ENCODE measurements at regions not wholly inside any gene's neighbourhood (a gene's known extent, or its start where the extent isn't known, plus 50 kb on each side); places are given as distances from the start of the nearest gene placed in this dataset.

DNA sequence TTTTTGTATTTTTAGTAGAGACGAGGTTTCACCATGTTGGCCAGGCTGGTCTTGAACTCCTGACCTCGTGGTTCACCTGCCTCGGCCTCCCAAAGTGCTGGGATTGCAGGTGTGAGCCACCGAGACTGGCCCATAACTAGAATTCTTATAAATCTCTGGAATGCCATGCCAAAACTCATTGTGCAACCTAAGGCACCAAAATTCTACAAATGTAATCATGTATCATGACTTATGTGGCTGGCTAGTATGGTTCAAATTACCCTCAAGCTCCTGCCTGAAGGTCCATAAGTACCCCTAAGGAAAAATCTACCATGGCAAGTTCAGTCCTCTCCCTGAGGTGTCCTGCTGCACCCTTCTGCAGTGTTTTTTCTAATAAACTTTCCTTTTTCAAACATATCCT lies 63.8 kb upstream of the CSF1 start:
- TF ChIP-seq YY1 (IDR thresholded peaks at IDR 0.05; ENCODE audit: low read depth) (no peak), NFIC (IDR thresholded peaks at IDR 0.05) (no peak), EP300 (IDR thresholded peaks at IDR 0.05; ENCODE audit: borderline replicate concordance) (no peak), TAF1 (IDR thresholded peaks at IDR 0.05; ENCODE audit: low read depth) (no peak), CREB1 (IDR thresholded peaks at IDR 0.05; ENCODE audit: low read depth) (no peak), CEBPB (IDR thresholded peaks at IDR 0.05) (no peak)

DNA sequence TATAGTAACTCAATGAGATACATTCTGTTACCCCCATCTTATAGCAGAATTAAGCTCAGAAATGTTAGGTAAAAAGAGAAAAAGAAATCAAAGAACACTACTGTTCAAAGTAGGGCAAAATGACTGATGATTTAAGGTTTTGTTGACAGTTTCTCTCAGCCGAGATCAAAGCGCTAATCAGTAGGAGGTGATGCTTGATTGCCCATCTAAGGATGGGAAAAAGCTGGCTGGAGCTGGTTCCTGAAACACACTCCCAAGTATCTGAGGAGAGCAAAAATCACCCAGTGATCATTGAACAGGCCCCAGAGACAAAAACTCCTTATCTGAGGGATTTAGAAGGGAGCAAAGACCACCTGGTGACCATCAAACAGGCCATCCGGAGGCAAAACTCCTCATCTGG lies 64.5 kb upstream of the CSF1 start:
- TF ChIP-seq YY1 (IDR thresholded peaks at IDR 0.05; ENCODE audit: low read depth) = no peak
- TF ChIP-seq EP300 (IDR thresholded peaks at IDR 0.05; ENCODE audit: borderline replicate concordance) = no peak
- TF ChIP-seq ZBTB7A (IDR thresholded peaks at IDR 0.05; ENCODE audit: low read depth) = no peak
- TF ChIP-seq EGR1 (IDR thresholded peaks at IDR 0.05) = no peak
- TF ChIP-seq USF1 (IDR thresholded peaks at IDR 0.05) = no peak
- TF ChIP-seq TEAD4 (IDR thresholded peaks at IDR 0.05) = no peak
- no peak for TF ChIP-seq TAF1 (IDR thresholded peaks at IDR 0.05; ENCODE audit: low read depth)
- TF ChIP-seq NFIC (IDR thresholded peaks at IDR 0.05) = no peak
- TF ChIP-seq CREB1 (IDR thresholded peaks at IDR 0.05; ENCODE audit: low read depth) = no peak
- TF ChIP-seq CEBPB (IDR thresholded peaks at IDR 0.05) = no peak
- TF ChIP-seq FOXM1 (IDR thresholded peaks at IDR 0.05; ENCODE audit: borderline replicate concordance, low read depth) = no peak
- TF ChIP-seq MAX (IDR thresholded peaks at IDR 0.05) = no peak
- TF ChIP-seq RAD21 (IDR thresholded peaks at IDR 0.05; ENCODE audit: low read depth) = no peak

GRCh38 chr1:109845658-109846057 lies 65.0 kb upstream of the CSF1 start:
- TF ChIP-seq ZBTB7A (IDR thresholded peaks at IDR 0.05; ENCODE audit: low read depth) = no peak
- no peak for TF ChIP-seq EP300 (IDR thresholded peaks at IDR 0.05; ENCODE audit: borderline replicate concordance)
- TF ChIP-seq TCF12 (IDR thresholded peaks at IDR 0.05; ENCODE audit: low read depth) = no peak
- no peak for TF ChIP-seq YY1 (IDR thresholded peaks at IDR 0.05; ENCODE audit: low read depth)
- TF ChIP-seq USF1 (IDR thresholded peaks at IDR 0.05) = no peak
- TF ChIP-seq FOXM1 (IDR thresholded peaks at IDR 0.05; ENCODE audit: borderline replicate concordance, low read depth) = no peak
- TF ChIP-seq MAX (IDR thresholded peaks at IDR 0.05) = no peak
- TF ChIP-seq, protein P1, sequence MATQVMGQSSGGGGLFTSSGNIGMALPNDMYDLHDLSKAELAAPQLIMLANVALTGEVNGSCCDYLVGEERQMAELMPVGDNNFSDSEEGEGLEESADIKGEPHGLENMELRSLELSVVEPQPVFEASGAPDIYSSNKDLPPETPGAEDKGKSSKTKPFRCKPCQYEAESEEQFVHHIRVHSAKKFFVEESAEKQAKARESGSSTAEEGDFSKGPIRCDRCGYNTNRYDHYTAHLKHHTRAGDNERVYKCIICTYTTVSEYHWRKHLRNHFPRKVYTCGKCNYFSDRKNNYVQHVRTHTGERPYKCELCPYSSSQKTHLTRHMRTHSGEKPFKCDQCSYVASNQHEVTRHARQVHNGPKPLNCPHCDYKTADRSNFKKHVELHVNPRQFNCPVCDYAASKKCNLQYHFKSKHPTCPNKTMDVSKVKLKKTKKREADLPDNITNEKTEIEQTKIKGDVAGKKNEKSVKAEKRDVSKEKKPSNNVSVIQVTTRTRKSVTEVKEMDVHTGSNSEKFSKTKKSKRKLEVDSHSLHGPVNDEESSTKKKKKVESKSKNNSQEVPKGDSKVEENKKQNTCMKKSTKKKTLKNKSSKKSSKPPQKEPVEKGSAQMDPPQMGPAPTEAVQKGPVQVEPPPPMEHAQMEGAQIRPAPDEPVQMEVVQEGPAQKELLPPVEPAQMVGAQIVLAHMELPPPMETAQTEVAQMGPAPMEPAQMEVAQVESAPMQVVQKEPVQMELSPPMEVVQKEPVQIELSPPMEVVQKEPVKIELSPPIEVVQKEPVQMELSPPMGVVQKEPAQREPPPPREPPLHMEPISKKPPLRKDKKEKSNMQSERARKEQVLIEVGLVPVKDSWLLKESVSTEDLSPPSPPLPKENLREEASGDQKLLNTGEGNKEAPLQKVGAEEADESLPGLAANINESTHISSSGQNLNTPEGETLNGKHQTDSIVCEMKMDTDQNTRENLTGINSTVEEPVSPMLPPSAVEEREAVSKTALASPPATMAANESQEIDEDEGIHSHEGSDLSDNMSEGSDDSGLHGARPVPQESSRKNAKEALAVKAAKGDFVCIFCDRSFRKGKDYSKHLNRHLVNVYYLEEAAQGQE (IDR thresholded peaks at IDR 0.05; ENCODE audit: low read depth) = no peak
- no peak for TF ChIP-seq NFIC (IDR thresholded peaks at IDR 0.05)
- no peak for TF ChIP-seq RAD21 (IDR thresholded peaks at IDR 0.05; ENCODE audit: low read depth)
- TF ChIP-seq CREB1 (IDR thresholded peaks at IDR 0.05; ENCODE audit: low read depth) = no peak
- TF ChIP-seq TEAD4 (IDR thresholded peaks at IDR 0.05) = no peak
- TF ChIP-seq EGR1 (IDR thresholded peaks at IDR 0.05) = no peak

DNA sequence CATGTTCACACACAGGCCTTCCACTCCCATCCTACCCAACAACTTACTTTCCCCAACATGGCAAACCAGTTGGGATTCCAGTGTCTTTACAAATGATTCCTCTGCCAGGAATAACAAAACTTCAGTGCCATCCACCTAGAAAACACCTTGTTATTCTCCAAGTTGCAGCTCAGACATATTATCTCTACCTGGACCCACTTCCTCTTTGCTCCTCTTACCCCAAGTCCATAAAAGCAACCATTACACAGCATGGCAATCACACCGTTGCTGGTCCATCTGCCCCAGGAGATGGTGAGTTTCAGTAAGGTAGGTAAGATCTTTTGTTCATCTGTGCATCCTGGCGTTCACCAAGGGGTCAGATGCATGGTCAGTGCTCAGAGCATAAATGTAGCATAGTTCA lies 66.0 kb upstream of the CSF1 start:
- TF ChIP-seq EGR1 (IDR thresholded peaks at IDR 0.05) = no peak

DNA sequence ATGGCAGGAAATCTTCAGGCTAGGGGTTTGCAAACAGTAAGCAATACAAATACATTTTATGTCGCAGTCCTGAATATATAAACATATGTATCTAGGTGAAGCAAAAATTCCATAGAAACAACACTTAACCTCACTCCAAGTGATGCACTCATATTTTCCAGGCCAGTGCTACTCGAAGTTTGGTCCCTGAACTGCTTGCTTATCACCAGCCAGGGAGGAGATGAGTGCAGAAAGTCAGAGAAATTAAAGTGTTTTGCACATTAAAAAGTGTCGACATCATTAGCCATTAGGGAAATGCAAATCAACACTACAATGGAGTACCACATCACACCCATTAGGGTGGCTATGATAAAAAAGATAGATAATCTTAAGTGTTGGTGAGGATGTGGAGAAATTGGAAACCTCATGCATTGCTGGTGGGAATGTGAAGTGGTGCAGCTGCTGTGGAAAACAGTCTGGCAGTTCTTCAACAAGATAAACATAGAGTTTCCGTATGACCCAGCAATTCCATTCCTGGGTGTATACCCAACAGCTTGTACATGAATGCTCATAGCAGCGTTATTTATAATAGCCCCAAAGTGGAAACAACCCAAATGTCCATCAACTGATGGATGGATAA lies 70.5 kb upstream of the CSF1 start:
- TF ChIP-seq USF1 (IDR thresholded peaks at IDR 0.05) (no peak), CREB1 (IDR thresholded peaks at IDR 0.05; ENCODE audit: low read depth) (no peak)

DNA sequence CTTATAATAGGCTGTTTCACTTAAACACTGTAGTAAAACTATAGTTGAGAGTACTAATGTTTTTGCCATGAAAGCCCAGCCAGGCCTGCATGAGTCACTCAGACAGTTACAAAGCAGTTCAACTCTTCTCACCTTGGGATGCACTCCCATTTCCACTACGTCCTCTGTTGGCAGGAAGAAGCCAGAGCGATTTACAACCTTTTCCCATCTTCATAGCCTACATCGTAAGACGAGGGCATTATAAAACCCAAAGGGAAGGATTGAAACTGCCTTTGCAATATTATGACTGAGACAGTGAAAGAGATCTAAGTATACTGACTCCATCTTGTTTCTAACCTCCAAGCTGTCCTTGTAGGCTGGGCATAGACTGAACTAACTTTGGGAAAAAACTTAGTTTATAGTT lies 71.8 kb upstream of the CSF1 start:
- TF ChIP-seq TEAD4 (IDR thresholded peaks at IDR 0.05) (no peak), EP300 (IDR thresholded peaks at IDR 0.05; ENCODE audit: borderline replicate concordance) (no peak), MAX (IDR thresholded peaks at IDR 0.05) (no peak), FOXM1 (IDR thresholded peaks at IDR 0.05; ENCODE audit: borderline replicate concordance, low read depth) (no peak), TCF12 (IDR thresholded peaks at IDR 0.05; ENCODE audit: low read depth) (no peak), TAF1 (IDR thresholded peaks at IDR 0.05; ENCODE audit: low read depth) (no peak), CREB1 (IDR thresholded peaks at IDR 0.05; ENCODE audit: low read depth) (no peak), USF1 (IDR thresholded peaks at IDR 0.05) (no peak), ZBTB7A (IDR thresholded peaks at IDR 0.05; ENCODE audit: low read depth) (no peak), YY1 (IDR thresholded peaks at IDR 0.05; ENCODE audit: low read depth) (no peak), EGR1 (IDR thresholded peaks at IDR 0.05) (no peak), RAD21 (IDR thresholded peaks at IDR 0.05; ENCODE audit: low read depth) (no peak), NFIC (IDR thresholded peaks at IDR 0.05) (no peak), CEBPB (IDR thresholded peaks at IDR 0.05) (no peak)
- TF ChIP-seq, protein P1 (IDR thresholded peaks at IDR 0.05; ENCODE audit: low read depth) = no peak

All from Ishikawa (cell line).